PC-3 (cell line): ENCODE measurements at regions not wholly inside any gene's neighbourhood (a gene's known extent, or its start where the extent isn't known, plus 50 kb on each side); places are given as distances from the start of the nearest gene placed in this dataset.
"Not testable (repeated sequence)": the region's sequence is repeated elsewhere in the genome, so short reads cannot be mapped to it uniquely, and the experiment has no call there.

Experiments
- ATAC-seq: fragments of 200-7000 bp; cut with Tn5 transposase; 2 replicates; pipeline ENCODE4 v1.9.1; 2020; ENCODE audit warnings: mild to moderate bottlenecking, moderate library complexity
- BruUV-seq: library from RNA; stranded (reverse); fragments of 400-500 nt; replicated peaks from 2 replicates; lab custom pipeline; 2021; lab: Mats Ljungman, UMichigan
- CTCF ChIA-PET: fragments of 300-600 bp; sonication (Branson Sonifier 250); formaldehyde crosslinking; loops from one replicate; lab custom pipeline; 2022; ENCODE audit warnings: antibody characterized with exemption; lab: Charles Lee
- POLR2A ChIA-PET: fragments of 300-600 bp; sonication (Branson Sonifier 250); formaldehyde crosslinking; loops from one replicate; lab custom pipeline; 2022; ENCODE audit warnings: antibody characterized with exemption; ENCODE audit not compliant: unreplicated experiment; lab: Charles Lee
- DNase-seq: peaks from one replicate; pipeline ENCODE4 v3.0.0-alpha.2; 2015
- H2AFZ ChIP-seq: fragments of 300-600 bp; sonication (generic); 2 replicates; pipeline ENCODE4 v1.6.0; 2016; ENCODE audit warnings: antibody characterized with exemption, low read length
- H3F3A ChIP-seq: fragments of 300-600 bp; sonication (generic); one replicate; pipeline ENCODE4 v1.6.0; 2017; ENCODE audit warnings: antibody characterized with exemption, low read length, control low read depth, mild to moderate bottlenecking; ENCODE audit not compliant: unreplicated experiment
- H3K27ac ChIP-seq: fragments of 300-600 bp; sonication (generic); 2 replicates; pipeline ENCODE4 v1.5.1; 2016; ENCODE audit warnings: mild to moderate bottlenecking, low read length
- H3K27me3 ChIP-seq: fragments of 300-600 bp; sonication (generic); 2 replicates; pipeline ENCODE4 v1.6.1; 2016; ENCODE audit warnings: low read length, mixed read lengths
- H3K36me3 ChIP-seq: fragments of 300-600 bp; sonication (generic); 2 replicates; pipeline ENCODE4 v1.6.1; 2016; ENCODE audit warnings: low read depth, mixed run types, low read length, mixed read lengths
- H3K4me1 ChIP-seq: fragments of 300-600 bp; sonication (generic); 2 replicates; pipeline ENCODE4 v1.5.1; 2016; ENCODE audit warnings: low read length; ENCODE audit not compliant: insufficient read depth
- H3K4me2 ChIP-seq: fragments of 300-600 bp; sonication (generic); 2 replicates; pipeline ENCODE4 v1.6.0; 2016; ENCODE audit warnings: low read length
- H3K4me3 ChIP-seq: fragments of 300-600 bp; sonication (generic); 2 replicates; pipeline ENCODE4 v1.5.1; 2016; ENCODE audit warnings: mild to moderate bottlenecking, low read length, mixed read lengths
- H3K79me2 ChIP-seq: fragments of 300-600 bp; sonication (generic); 2 replicates; pipeline ENCODE4 v1.6.1; 2017; ENCODE audit warnings: low read length, mixed read lengths
- H3K9ac ChIP-seq: fragments of 300-600 bp; sonication (generic); 2 replicates; pipeline ENCODE4 v1.6.0; 2016; ENCODE audit warnings: mild to moderate bottlenecking, low read length
- H3K9me2 ChIP-seq: fragments of 300-600 bp; sonication (generic); replicated peaks from 2 replicates; pipeline ENCODE4 v1.6.1; 2016; ENCODE audit warnings: mixed run types, low read length, mixed read lengths
- H3K9me3 ChIP-seq: fragments of 300-600 bp; sonication (generic); 2 replicates; pipeline ENCODE4 v1.6.1; 2016; ENCODE audit warnings: low read length, mixed read lengths
- H4K20me1 ChIP-seq: fragments of 300-600 bp; sonication (generic); 2 replicates; pipeline ENCODE4 v1.6.1; 2016; ENCODE audit warnings: low read length, mixed read lengths
- CTCF ChIP-seq: fragments of 300-600 bp; sonication (generic); conservative IDR thresholded peaks from 2 replicates; pipeline ENCODE4 v1.5.1; 2017; ENCODE audit warnings: antibody characterized with exemption, low read depth, mild to moderate bottlenecking, low read length
- EZH2 ChIP-seq: fragments of 300-600 bp; sonication (generic); IDR thresholded peaks from one replicate; pipeline ENCODE4 v1.6.1; 2017; ENCODE audit warnings: antibody characterized with exemption, mild to moderate bottlenecking, low read length; ENCODE audit not compliant: unreplicated experiment
- EZH2phosphoT487 ChIP-seq: fragments of 300-600 bp; sonication (generic); IDR thresholded peaks from 2 replicates; pipeline ENCODE4 v1.6.1; 2018; ENCODE audit warnings: mild to moderate bottlenecking, antibody characterized with exemption, low read length, borderline replicate concordance
- intact Hi-C: fragments of 100-400 bp; cut with micrococcal nuclease; formaldehyde crosslinking; loops from 2 replicates; pipeline ENCODE4 v1.9.0; 2023

DNA sequence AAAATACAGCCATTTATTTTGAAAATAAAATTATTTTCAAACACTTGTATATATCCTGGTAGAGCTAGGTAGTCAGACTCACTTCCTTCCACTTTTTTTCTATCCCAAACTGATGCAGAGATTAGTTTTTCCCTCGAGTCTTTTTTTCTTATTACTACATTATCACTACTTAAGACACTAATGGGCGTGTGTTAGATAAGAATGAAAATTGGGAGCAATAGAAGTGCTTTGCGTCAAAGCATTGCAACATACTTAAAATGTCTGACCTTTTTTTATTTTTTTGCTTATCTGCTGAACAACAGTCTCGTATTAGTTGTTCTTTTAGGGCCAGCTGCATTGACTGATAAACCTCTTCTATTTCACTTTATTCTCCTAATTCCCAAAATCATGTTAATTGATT is 1278.7 kb downstream of the CDH12 start:
- Histone ChIP-seq H3K27me3 (no peaks in the 10 kb centered on the region), H3K4me1 (no peaks in the 10 kb centered on the region), H3K9ac (no peak overlapping the region), H3K4me2 (no peak overlapping the region), H3K36me3 (no peaks in the 10 kb centered on the region), H3K9me2 (no peaks in the 10 kb centered on the region), H3K79me2 (no peaks in the 10 kb centered on the region), H2AFZ (no peak overlapping the region), H4K20me1 (no peaks in the 10 kb centered on the region), H3F3A (no peaks in the 10 kb centered on the region), H3K9me3 (no peaks in the 10 kb centered on the region), H3K4me3 (no peak overlapping the region), H3K27ac (no peak overlapping the region)
- no TSS peak for BruUV-seq
- ATAC-seq (no peak), DNase-seq (no peak)
- ChIA-PET POLR2A (no interaction called here), CTCF (no interaction called here)
- intact Hi-C loops: no loop called here
- TF ChIP-seq EZH2phosphoT487 (no peak), EZH2 (no peak), CTCF (no peak)

- H3K4me2 ChIP-seq: no peak overlapping the region
- ChIA-PET POLR2A (no interaction called here), CTCF (no interaction called here)
- no peak overlapping the region for H3K9ac ChIP-seq
- H3K27ac ChIP-seq: no peak overlapping the region
- no peak overlapping the region for H3K4me3 ChIP-seq
- H3K4me1 ChIP-seq: no peaks in the 10 kb centered on the region
- H3K27me3 ChIP-seq: no peaks in the 10 kb centered on the region
- no peaks in the 10 kb centered on the region for H3F3A ChIP-seq
- H3K9me2 ChIP-seq: no peaks in the 10 kb centered on the region
- H2AFZ ChIP-seq: no peak overlapping the region
- no peaks in the 10 kb centered on the region for H3K36me3 ChIP-seq
- no peaks in the 10 kb centered on the region for H3K79me2 ChIP-seq
- intact Hi-C loops: no loop called here
- BruUV-seq: no TSS peak
- ATAC-seq: no peak
- no peak for DNase-seq
- no peaks in the 10 kb centered on the region for H4K20me1 ChIP-seq
- TF ChIP-seq EZH2phosphoT487: no peak
- no peaks in the 10 kb centered on the region for H3K9me3 ChIP-seq
Measured at GRCh38 chr5:21573416-21574314, 1279.5 kb downstream of the CDH12 start.

GRCh38 chr5:21571196-21571595 is 1281.9 kb downstream of the CDH12 start:
- H3K9me2 ChIP-seq, intact Hi-C loops, H3K79me2 ChIP-seq, H2AFZ ChIP-seq, BruUV-seq, POLR2A ChIA-PET, H3K4me3 ChIP-seq, H3K9me3 ChIP-seq, H3K36me3 ChIP-seq, CTCF ChIA-PET, H3K4me1 ChIP-seq, ATAC-seq, H3K27ac ChIP-seq, H3K27me3 ChIP-seq, H3K4me2 ChIP-seq, H3F3A ChIP-seq, DNase-seq, H3K9ac ChIP-seq, H4K20me1 ChIP-seq: not testable (repeated sequence)

GRCh38 chr5:21559109-21559508 is 1294.0 kb downstream of the CDH12 start:
- H3K9me3 ChIP-seq, H3K79me2 ChIP-seq, H3K4me3 ChIP-seq, H3K36me3 ChIP-seq, H3K9ac ChIP-seq, BruUV-seq, H4K20me1 ChIP-seq, H3K9me2 ChIP-seq, CTCF ChIA-PET, H3F3A ChIP-seq, H3K4me1 ChIP-seq, intact Hi-C loops, POLR2A ChIA-PET, H3K27me3 ChIP-seq: not testable (repeated sequence)
- peak; percentile 99 for ATAC-seq
- Histone ChIP-seq H3K4me2 (peak overlapping the region; percentile 17; the same call in 1 of the 2 replicates), H3K27ac (0 out of 2 replicates have a peak overlapping the region, but pooled peaks have one; percentile 12), H2AFZ (peak overlapping the region; percentile 42; the same call in 1 of the 2 replicates)
- DNase-seq: peak; percentile 94

- BruUV-seq, H3K4me2 ChIP-seq, POLR2A ChIA-PET, H4K20me1 ChIP-seq, H2AFZ ChIP-seq, H3K36me3 ChIP-seq, H3K79me2 ChIP-seq, H3K27ac ChIP-seq, H3K4me3 ChIP-seq, H3K9me2 ChIP-seq, intact Hi-C loops, CTCF ChIA-PET, H3F3A ChIP-seq, H3K4me1 ChIP-seq, H3K9me3 ChIP-seq, DNase-seq, ATAC-seq, H3K9ac ChIP-seq, H3K27me3 ChIP-seq: not testable (repeated sequence)
Measured at GRCh38 chr5:21552263-21552662, 1300.9 kb downstream of the CDH12 start.
